ENCODE measurements at regions not wholly inside any gene's neighbourhood (a gene's known extent, or its start where the extent isn't known, plus 50 kb on each side); places are given as distances from the start of the nearest gene placed in this dataset.
"Not testable (repeated sequence)": the region's sequence is repeated elsewhere in the genome, so short reads cannot be mapped to it uniquely, and the experiment has no call there.

DNA sequence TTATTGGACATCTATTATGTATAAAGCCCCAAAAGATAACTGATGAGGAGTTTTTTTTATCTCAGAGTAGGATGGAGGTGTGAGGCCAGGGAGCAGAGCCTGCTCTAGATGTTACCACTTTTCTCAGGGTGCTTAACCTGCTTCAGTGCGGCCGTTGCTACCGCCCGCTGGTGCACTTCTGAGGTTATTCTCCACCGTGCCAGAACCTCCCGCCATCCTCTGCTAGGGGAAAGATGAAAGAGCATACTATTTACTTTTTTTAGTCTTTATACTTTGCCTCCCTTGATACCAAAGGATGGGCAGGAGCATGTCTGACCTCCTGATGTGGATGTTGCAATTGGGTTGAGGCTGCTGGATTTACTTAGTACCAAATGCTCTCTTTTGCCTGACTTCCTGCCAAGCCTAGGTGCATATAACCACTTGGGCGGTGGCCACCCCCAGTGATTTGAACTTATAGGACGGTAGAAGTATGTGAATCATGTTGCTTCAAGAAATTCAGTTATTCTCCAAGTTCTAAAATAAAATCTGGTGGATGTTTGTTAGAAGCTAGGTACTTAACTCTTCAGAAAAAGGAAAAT lies 71.1 kb upstream of the HSPB3 start:
- TF ChIP-seq POLR2A (IDR thresholded peaks at IDR 0.05; ENCODE audit: low read length) (no peak), GATA1 (IDR thresholded peaks at IDR 0.05; ENCODE audit: low read depth, low read length) (no peak)
- no peak for DNase-seq

- TF ChIP-seq GATA1 (IDR thresholded peaks at IDR 0.05; ENCODE audit: low read depth, low read length) (no peak), POLR2A (IDR thresholded peaks at IDR 0.05; ENCODE audit: low read length) (no peak)
- no peak for DNase-seq
These were observed 71.6 kb upstream of the HSPB3 start for GRCh38 chr5:54383941-54384340.

DNA sequence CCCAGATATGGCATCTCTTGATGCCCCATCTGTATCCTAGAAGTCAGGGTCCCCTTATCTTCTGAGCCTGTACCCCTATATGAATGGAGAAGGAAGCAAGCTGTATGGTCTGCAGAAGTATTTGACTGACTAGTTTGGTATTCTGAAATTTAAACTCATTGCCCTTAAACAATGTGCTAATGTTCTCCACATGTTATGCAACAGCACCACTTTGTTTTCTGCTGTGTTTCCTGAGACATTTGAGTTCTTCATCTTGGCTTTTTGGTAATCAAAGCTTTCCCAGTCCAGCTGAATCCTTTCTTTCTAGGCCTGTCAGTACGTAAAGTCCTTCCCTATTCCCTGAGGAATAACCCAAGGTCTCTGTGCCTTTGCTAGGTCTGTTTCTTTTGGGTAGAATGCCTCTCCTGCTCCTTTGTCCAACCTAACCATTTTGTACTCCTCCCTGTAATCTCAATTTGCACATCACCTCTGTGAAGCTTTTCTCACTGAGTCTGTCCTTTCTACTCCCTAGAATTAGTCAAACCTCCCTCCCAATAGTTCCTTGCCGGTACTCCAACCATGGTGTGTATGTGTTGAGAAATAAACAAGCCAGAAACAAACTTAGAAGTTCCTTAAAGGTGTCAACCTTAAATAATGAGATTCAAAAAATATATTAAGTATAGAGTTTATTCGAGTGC lies 72.1 kb upstream of the HSPB3 start:
- TF ChIP-seq POLR2A (IDR thresholded peaks at IDR 0.05; ENCODE audit: low read length) (no peak), GATA1 (IDR thresholded peaks at IDR 0.05; ENCODE audit: low read depth, low read length) (no peak)
- no peak for DNase-seq

- not testable (repeated sequence) for DNase-seq
These were observed 70.9 kb upstream of the ARL15 start for GRCh38 chr5:54381319-54381718.

- DNase-seq, result no peak
- TF ChIP-seq GATA1 (IDR thresholded peaks at IDR 0.05; ENCODE audit: low read depth, low read length) (no peak), POLR2A (IDR thresholded peaks at IDR 0.05; ENCODE audit: low read length) (no peak)
These were observed 69.2 kb upstream of the ARL15 start for GRCh38 chr5:54379590-54379989.

- no peak for DNase-seq
- TF ChIP-seq GATA1 (IDR thresholded peaks at IDR 0.05; ENCODE audit: low read depth, low read length), result no peak
- TF ChIP-seq POLR2A (IDR thresholded peaks at IDR 0.05; ENCODE audit: low read length), result no peak
These were observed 68.3 kb upstream of the ARL15 start for GRCh38 chr5:54378707-54379106.

- not testable (repeated sequence) for DNase-seq
These were observed 67.0 kb upstream of the ARL15 start for GRCh38 chr5:54377339-54377738.

- TF ChIP-seq GATA1 (IDR thresholded peaks at IDR 0.05; ENCODE audit: low read depth, low read length) (no peak), POLR2A (IDR thresholded peaks at IDR 0.05; ENCODE audit: low read length) (no peak)
- no peak for DNase-seq
These were observed 60.6 kb upstream of the ARL15 start for GRCh38 chr5:54370982-54371381.

DNA sequence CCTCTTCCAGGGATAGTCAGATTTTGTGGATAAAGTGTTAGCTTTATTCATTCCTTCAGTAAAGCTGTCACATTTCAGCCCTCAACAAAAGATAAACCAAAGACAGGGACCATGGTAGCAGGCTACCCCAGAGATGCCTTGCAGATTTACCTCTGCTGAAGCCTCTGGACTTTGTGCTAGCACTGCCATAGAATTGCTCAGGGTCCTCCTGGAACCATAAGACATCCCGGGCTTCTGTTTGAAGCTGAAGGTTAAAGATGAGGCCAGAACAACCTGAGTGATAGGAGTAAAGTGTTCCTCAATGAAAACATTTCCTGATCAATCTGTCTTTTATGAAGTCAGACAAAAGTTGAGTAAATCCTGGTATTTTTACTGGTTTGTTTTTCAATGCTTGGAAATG lies 57.5 kb upstream of the ARL15 start:
- no peak for TF ChIP-seq POLR2A (IDR thresholded peaks at IDR 0.05; ENCODE audit: low read length)
- TF ChIP-seq GATA1 (IDR thresholded peaks at IDR 0.05; ENCODE audit: low read depth, low read length), result no peak
- no peak for DNase-seq

DNA sequence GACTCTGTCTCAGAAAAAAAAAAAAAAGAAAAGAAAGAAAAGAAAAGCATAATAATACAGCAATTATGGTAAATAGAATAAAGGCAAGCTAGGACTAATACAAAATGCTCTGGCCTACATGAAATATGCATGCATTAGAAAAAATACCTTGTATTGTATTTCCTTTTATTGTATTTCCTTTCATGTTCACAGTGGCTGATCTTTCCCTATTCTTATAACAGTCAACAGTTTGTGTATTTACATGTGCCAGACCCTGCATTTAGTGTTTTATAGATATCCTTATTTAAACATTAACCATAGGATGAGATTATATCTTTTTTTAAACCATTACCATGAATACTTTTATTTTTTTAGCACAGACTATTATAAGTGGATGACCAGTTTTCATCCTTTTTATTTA lies 56.3 kb upstream of the ARL15 start:
- TF ChIP-seq POLR2A (IDR thresholded peaks at IDR 0.05; ENCODE audit: low read length) (no peak), GATA1 (IDR thresholded peaks at IDR 0.05; ENCODE audit: low read depth, low read length) (no peak)
- no peak for DNase-seq

DNA sequence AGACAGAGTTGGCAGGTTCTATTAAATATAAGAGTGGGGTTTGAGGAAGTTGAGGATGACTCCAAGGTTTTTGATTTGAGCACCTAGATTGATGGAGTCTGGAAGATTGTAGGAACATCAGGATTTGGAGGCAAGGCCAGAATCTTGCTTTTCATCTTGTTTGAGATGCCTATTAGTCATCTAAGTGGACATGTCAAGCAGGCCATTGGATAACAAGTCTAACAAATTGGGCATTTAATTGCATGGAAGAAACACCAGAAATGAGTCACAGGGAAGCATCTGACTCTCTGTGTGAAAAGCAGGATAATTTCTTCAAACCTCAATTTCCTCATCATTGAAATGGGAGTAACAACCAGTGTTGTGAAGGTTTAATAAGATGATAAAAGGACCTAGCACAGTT lies 53.3 kb upstream of the ARL15 start:
- DNase-seq, result no peak
- TF ChIP-seq POLR2A (IDR thresholded peaks at IDR 0.05; ENCODE audit: low read length), result no peak
- TF ChIP-seq GATA1 (IDR thresholded peaks at IDR 0.05; ENCODE audit: low read depth, low read length), result no peak

DNA sequence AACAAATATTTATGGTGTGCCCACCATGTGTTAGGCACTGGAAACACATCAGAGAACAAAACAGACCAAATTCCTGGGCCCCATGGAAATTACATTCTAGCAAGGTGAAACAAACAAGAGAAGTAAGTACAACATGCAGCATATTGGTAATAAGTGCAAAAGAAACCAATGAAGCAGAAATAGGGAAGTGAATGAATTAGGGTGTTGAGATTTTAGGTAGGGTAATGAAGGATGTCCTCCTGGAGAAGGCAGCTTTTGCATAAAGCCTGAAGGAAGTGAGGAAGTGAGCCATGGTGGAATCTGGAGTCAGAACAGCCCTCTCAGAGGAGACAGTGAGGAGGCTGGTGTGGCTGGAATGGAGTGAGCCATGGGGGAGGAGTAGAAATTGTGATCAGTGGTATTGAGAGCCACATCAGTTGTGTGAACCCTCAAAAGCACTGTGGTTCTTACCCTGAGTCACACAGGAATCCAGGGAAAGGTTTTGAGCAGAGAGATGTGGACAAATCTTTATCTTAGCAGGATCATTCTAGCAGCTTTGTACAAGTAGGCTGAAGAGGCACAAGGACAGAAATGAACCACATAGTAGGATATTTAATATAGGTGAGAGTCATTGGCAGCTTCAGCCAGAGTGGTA lies 52.7 kb upstream of the ARL15 start:
- TF ChIP-seq GATA1 (IDR thresholded peaks at IDR 0.05; ENCODE audit: low read depth, low read length) (no peak), POLR2A (IDR thresholded peaks at IDR 0.05; ENCODE audit: low read length) (no peak)
- no peak for DNase-seq

- no peak for DNase-seq
- TF ChIP-seq POLR2A (IDR thresholded peaks at IDR 0.05; ENCODE audit: low read length) (no peak), GATA1 (IDR thresholded peaks at IDR 0.05; ENCODE audit: low read depth, low read length) (no peak)
These were observed 52.1 kb upstream of the ARL15 start for GRCh38 chr5:54362434-54362833.

DNA sequence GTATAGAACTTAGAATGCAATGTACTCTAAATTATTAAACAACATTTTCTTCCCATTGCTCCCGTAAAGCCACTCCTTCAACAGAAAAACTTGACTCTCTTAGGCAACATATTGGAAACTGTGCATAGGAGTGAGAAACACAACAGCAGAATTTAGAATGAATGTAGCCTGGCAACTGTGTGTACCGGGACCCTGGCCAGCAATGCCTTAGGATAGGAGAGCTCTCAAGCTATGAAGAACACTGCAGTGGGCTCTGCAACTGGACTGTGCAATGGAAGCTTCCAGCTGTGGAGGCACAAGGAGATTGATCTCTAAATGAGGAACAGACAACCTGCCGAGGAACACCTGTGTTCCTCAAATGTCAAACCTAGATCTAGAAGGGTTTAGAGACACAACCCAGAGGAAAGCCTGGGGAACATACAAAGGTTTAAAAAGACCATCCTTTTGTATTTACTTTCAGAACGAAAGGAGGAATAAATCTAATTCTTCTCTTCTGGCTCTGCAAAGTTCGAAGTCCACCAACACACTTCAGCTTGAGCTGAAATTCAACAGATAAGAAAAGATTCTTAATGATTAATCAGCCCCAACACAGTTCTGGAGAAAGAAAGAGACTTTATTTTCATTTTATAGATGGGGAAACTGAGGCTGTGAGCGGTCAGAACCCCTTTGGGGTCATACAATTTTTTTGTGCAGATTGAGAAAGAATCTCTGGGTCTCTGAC lies 51.5 kb upstream of the ARL15 start:
- no peak for DNase-seq
- TF ChIP-seq POLR2A (IDR thresholded peaks at IDR 0.05; ENCODE audit: low read length) (no peak), GATA1 (IDR thresholded peaks at IDR 0.05; ENCODE audit: low read depth, low read length) (no peak)
